Stimulated activated naive CD8-positive, alpha-beta T cell treated with anti-CD3 and anti-CD28 coated beads, Interleukin-15, Interleukin-2, amounts not matched to agents 100 ng/mL and 50 ng/mL, for 24 hours (primary cell): ENCODE measurements at regions not wholly inside any gene's neighbourhood (a gene's known extent, or its start where the extent isn't known, plus 50 kb on each side); places are given as distances from the start of the nearest gene placed in this dataset.

Experiments used
- H3K27ac Mint-ChIP-seq: one replicate; pipeline ENCODE4 v1.8.0; 2021; ENCODE audit warnings: mild to moderate bottlenecking, mixed read lengths
- H3K27me3 Mint-ChIP-seq: one replicate; pipeline ENCODE4 v1.8.0; 2021; ENCODE audit warnings: mixed read lengths
- H3K36me3 Mint-ChIP-seq: one replicate; pipeline ENCODE4 v1.8.0; 2021; ENCODE audit warnings: low read depth, mixed read lengths
- H3K4me1 Mint-ChIP-seq: one replicate; pipeline ENCODE4 v1.8.0; 2021; ENCODE audit warnings: low read depth, mixed read lengths
- H3K4me3 Mint-ChIP-seq: one replicate; pipeline ENCODE4 v1.8.0; 2021; ENCODE audit warnings: mild to moderate bottlenecking, mixed read lengths
- H3K9me3 Mint-ChIP-seq: one replicate; pipeline ENCODE4 v1.8.0; 2021; ENCODE audit warnings: mixed read lengths

DNA sequence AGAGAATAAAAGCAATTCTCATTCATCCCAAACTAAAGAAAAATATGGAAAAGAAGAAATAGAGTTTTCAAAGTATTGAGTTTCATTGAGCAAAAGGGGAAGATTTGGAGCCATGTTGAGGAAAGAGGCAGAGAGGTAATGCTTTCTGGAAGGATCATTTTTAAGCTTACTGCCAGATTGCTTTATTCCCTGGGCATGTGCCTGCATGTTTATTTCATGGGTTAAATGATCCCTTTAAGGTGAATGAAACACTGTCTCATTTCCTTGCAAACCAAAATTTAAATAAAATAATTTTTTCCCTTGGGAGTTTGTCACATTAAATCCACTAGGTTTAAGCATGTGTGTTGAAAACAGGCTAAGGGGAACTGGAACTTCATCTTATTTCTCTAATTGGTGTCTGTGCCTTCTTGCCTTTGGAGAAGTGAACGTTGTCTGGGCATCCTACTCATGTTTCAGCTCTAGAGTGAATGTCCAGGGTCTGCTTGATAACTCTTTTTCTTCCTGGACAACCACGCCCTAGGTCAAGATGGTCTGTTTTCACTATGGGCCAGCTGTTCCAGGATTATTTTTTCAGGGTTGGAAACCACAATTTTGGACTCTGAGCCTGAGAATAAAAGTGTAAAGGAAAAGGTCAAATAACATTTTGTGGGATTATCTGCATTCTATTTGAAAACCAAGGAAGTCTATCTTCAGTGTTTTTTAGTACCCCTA lies 114.1 kb upstream of the ELL2 start:
- H3K27ac Mint-ChIP-seq, result no peak overlapping the region
- no peaks in the 10 kb centered on the region for H3K36me3 Mint-ChIP-seq
- H3K4me3 Mint-ChIP-seq, result no peak overlapping the region
- H3K27me3 Mint-ChIP-seq, result peaks cover 5% of the 10 kb centered on the region
- peaks cover 59% of the 10 kb centered on the region for H3K4me1 Mint-ChIP-seq
- no peaks in the 10 kb centered on the region for H3K9me3 Mint-ChIP-seq

DNA sequence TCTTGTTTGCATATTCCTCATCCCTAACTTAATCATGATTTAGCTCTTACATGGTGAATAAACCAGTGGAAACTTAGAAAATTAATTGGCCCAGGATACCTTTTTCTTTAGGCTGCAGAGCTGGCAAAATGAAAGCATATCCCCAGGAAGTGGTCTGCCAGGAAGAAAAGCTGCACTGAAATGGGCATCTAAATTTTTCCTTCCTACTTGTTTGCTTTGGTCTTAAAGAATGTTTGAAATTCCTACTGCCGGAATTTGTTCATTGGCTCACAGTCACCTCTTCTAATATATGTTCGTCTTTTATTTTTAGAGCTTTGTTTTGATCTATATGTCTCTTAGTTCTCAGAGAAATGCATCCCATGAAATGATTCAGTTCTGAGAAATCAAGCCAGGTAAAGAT lies 113.2 kb upstream of the ELL2 start:
- H3K9me3 Mint-ChIP-seq, result no peaks in the 10 kb centered on the region
- no peak overlapping the region for H3K27ac Mint-ChIP-seq
- H3K27me3 Mint-ChIP-seq, result peaks cover 5% of the 10 kb centered on the region
- peaks cover 58% of the 10 kb centered on the region for H3K4me1 Mint-ChIP-seq
- no peak overlapping the region for H3K4me3 Mint-ChIP-seq
- H3K36me3 Mint-ChIP-seq, result no peaks in the 10 kb centered on the region

DNA sequence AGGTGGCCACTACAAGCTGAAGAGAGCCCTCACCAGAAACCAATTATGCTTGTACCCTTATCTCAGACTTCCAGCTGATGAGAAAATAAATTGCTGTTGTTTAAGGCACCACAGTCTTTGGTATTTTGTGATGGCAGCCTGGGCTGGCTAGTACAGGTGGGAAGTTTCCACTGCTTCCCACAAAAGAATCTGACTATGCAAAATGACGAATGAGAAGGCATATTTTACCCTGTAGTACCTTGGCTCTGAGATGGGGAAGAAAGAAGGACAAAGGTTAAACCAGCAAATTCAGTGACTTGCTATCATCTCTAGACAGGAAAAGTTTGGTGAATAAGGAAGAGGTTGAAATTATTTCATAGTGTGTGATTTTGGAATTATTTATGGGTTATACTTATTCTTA lies 112.8 kb upstream of the ELL2 start:
- H3K4me1 Mint-ChIP-seq, result peaks cover 56% of the 10 kb centered on the region
- H3K9me3 Mint-ChIP-seq, result no peaks in the 10 kb centered on the region
- H3K27me3 Mint-ChIP-seq, result peaks cover 5% of the 10 kb centered on the region
- H3K4me3 Mint-ChIP-seq, result no peak overlapping the region
- no peak overlapping the region for H3K27ac Mint-ChIP-seq
- H3K36me3 Mint-ChIP-seq, result no peaks in the 10 kb centered on the region

GRCh38 chr5:96072791-96073165 lies 111.1 kb upstream of the ELL2 start:
- Mint-ChIP-seq H3K4me1 (peaks cover 46% of the 10 kb centered on the region), H3K27ac (no peak overlapping the region), H3K36me3 (no peaks in the 10 kb centered on the region), H3K9me3 (no peaks in the 10 kb centered on the region), H3K27me3 (peaks cover 5% of the 10 kb centered on the region), H3K4me3 (no peak overlapping the region)

DNA sequence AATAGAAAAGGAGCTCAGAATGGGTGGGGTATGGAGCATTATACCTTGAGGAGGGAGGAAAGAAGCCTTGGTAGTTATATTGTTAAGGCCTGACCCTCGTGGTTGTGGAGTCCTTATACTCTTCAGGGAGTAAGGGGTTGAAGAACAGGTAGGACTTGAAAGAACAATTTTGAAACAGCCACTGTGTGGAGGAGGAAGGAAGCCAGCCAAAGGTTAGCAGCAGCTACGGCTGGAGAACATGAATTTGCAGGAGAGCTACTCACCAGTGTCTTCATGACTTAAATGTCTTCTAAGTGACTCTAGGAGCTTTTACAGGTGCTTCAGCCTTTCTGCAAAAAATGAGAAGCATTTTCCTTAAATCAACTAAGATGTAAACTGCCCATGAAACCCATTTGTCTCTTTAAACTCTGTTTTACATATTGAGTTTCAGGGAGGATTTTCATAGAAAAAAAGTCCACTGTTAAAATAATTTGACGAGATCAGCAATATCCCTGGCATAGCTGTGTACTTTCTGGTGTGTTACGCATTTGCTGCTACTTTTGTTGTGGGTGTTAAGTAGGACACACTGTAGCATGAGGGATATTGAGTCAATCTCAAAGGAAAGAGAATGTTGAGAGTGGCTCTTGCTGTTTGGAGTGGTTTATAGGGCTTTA lies 110.6 kb upstream of the ELL2 start:
- H3K36me3 Mint-ChIP-seq, result no peaks in the 10 kb centered on the region
- H3K4me1 Mint-ChIP-seq, result peaks cover 46% of the 10 kb centered on the region
- no peaks in the 10 kb centered on the region for H3K9me3 Mint-ChIP-seq
- peaks cover 5% of the 10 kb centered on the region for H3K27me3 Mint-ChIP-seq
- H3K4me3 Mint-ChIP-seq, result no peak overlapping the region
- H3K27ac Mint-ChIP-seq, result no peak overlapping the region

DNA sequence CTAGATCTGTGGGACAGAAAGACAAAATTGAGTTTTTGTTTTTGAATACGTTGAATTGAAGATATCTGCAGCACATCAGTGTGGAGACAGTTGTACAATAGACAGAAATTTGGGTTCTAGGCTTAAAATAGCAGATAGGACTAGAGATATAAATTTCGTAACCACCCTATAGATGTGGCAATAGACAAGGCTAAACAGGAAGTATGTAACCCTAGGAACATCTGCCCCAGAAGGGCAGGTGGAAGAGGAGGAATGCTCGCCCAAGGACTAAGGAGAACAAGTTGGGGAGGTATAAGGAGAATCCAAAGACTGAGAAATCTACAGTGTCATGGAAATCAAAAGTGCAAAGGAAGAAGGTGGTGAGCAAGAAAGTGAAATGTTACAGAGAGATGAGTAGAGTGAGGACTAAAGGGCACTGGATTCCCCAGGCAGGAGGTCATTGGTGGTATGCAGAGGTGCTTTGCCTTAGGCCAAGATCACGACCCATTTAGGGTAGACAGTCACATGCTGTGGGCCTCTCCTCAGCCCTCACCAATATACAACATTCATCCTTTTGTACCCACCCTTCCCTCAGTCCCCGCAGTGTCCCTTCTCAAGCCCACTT lies 109.1 kb upstream of the ELL2 start:
- no peaks in the 10 kb centered on the region for H3K9me3 Mint-ChIP-seq
- no peak overlapping the region for H3K4me3 Mint-ChIP-seq
- H3K27me3 Mint-ChIP-seq, result no peaks in the 10 kb centered on the region
- peak overlapping the region; percentile 22 for H3K27ac Mint-ChIP-seq
- H3K4me1 Mint-ChIP-seq, result peaks cover 55% of the 10 kb centered on the region
- H3K36me3 Mint-ChIP-seq, result no peaks in the 10 kb centered on the region

DNA sequence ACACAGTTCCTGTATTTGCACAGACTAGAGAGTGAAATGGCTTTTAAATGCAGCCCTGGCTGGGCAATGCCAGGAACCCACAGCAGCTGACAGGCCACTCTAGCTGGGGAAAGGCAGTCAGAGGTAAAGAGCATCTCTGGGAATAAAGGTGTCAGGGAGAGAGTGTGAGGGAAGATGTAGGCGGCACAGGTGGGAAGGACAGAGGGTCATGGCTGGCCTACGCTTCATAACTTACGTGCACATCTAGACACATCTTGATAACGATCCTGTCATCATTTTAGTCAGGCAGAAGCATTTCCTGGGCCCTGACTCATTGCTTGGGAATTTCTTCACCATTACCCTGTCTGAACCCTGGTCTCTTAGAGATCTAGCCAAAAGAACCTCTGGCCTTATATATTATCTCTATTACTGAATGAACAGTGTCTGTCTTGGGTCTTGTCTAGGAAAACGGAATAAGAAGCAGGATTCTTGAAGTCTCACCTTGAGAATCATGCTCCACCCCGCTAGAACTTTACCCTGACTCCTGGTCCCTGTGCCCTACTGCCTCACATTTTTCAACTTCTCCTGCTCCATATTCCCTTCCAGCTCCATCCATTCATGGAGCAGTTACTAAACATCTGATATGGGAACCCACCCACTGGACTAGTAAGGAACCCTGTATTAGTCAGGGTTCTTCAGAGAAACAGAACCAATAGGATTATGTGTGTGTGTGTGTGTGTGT lies 106.4 kb upstream of the ELL2 start:
- no peaks in the 10 kb centered on the region for H3K36me3 Mint-ChIP-seq

DNA sequence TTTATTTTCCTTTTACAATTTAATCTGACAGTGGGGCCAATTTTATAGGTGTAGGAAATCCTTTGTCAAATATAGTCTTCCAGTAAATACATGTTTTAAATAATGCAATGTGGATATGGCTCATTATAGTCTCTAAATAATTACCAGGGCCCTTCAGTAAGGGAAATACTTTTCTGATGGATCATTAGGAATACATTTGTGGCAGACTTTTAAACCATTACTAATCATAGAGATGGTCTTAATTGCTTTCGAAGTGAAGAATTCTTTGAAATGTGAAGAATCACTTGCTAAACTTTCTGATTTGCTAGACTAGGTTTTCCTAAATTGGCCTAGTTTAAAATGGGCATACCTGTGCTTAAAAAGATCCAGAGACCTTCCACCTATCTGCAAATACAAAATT lies 105.6 kb upstream of the ELL2 start:
- no peaks in the 10 kb centered on the region for H3K9me3 Mint-ChIP-seq
- no peaks in the 10 kb centered on the region for H3K36me3 Mint-ChIP-seq
- H3K4me1 Mint-ChIP-seq, result peaks cover 75% of the 10 kb centered on the region
- peak overlapping the region; percentile 89 for H3K27ac Mint-ChIP-seq
- H3K27me3 Mint-ChIP-seq, result no peaks in the 10 kb centered on the region
- no peak overlapping the region for H3K4me3 Mint-ChIP-seq

More for the DNA sequence above, 106.4 kb upstream of the ELL2 start:
- H3K9me3 Mint-ChIP-seq, result no peaks in the 10 kb centered on the region
- H3K4me1 Mint-ChIP-seq, result peaks cover 71% of the 10 kb centered on the region
- peak overlapping the region; percentile 89 for H3K27ac Mint-ChIP-seq
- H3K27me3 Mint-ChIP-seq, result no peaks in the 10 kb centered on the region
- H3K4me3 Mint-ChIP-seq, result no peak overlapping the region

DNA sequence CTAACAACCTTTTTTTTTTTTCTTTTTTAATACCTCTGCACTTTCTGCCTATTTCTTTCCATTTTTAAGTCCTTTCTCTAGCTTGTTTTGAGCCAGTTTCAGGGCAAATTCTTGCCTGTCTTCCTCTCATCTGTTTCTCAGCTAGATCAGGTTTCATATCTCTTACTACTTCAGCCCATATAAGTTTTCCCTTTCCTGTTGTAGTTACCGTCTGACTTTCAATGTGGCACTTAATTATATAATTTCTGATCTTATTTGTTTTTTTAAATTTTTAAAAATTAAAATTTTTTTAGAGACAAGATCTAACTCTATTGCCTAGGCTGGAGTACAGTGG lies 104.7 kb upstream of the ELL2 start:
- Mint-ChIP-seq H3K9me3 (no peaks in the 10 kb centered on the region), H3K4me3 (peak overlapping the region; percentile 2), H3K4me1 (peaks cover 77% of the 10 kb centered on the region), H3K36me3 (no peaks in the 10 kb centered on the region), H3K27ac (peak overlapping the region; percentile 91), H3K27me3 (no peaks in the 10 kb centered on the region)

GRCh38 chr5:96065685-96066385 lies 104.2 kb upstream of the ELL2 start:
- H3K4me1 Mint-ChIP-seq, result peaks cover 72% of the 10 kb centered on the region
- no peaks in the 10 kb centered on the region for H3K9me3 Mint-ChIP-seq
- H3K27ac Mint-ChIP-seq, result peak overlapping the region; percentile 91
- no peaks in the 10 kb centered on the region for H3K36me3 Mint-ChIP-seq
- H3K27me3 Mint-ChIP-seq, result no peaks in the 10 kb centered on the region
- H3K4me3 Mint-ChIP-seq, result peak overlapping the region; percentile 2

DNA sequence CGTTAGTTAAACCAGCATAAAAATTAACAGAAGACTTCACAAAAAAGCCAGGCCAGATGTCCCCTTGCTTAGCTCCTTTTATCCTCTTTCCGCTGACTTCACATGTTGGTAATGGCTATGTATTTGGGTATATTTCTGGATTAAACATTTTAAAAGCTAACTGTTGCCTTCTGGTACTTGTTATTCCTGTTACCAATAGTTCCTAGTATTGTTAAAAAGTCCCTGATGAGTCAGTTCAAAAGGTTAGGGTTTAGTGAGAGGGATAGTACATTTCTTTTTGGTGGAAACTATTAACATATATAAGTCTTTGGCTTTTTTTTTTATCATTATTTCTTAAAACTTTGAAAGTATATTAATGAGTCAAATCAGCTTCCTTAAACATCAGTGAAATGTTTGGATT lies 103.2 kb upstream of the ELL2 start:
- Mint-ChIP-seq H3K27ac (peak overlapping the region; percentile 91), H3K4me3 (peak overlapping the region; percentile 50), H3K9me3 (no peaks in the 10 kb centered on the region), H3K36me3 (no peaks in the 10 kb centered on the region), H3K4me1 (peaks cover 65% of the 10 kb centered on the region), H3K27me3 (no peaks in the 10 kb centered on the region)

DNA sequence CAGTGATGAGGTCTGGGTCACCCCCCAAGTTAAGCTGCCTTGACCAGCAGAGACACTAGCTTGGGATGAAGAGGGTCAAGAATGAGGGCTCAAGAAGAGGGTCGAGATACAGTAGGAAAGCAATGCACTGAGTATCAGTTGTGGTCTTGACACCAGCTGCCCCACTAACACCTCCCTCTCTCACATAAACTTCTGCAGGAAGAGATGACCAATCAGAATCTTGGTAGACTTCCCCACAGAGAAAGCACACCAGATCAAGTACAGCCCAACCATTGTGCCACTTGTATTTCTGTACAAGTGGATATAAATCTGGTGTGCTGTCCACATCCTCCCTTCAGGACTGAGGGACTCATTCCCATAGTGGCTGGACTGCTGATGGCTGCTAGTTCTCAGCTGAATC lies 101.2 kb upstream of the ELL2 start:
- Mint-ChIP-seq H3K36me3 (no peaks in the 10 kb centered on the region), H3K27ac (peak overlapping the region; percentile 68), H3K27me3 (peaks cover 1% of the 10 kb centered on the region), H3K4me1 (peaks cover 59% of the 10 kb centered on the region), H3K9me3 (no peaks in the 10 kb centered on the region), H3K4me3 (no peak overlapping the region)

GRCh38 chr5:96058084-96058483 lies 96.4 kb upstream of the ELL2 start:
- H3K9me3 Mint-ChIP-seq, result no peaks in the 10 kb centered on the region
- H3K4me1 Mint-ChIP-seq, result peaks cover 39% of the 10 kb centered on the region
- no peak overlapping the region for H3K4me3 Mint-ChIP-seq
- no peak overlapping the region for H3K27ac Mint-ChIP-seq
- H3K27me3 Mint-ChIP-seq, result peaks cover 13% of the 10 kb centered on the region
- no peaks in the 10 kb centered on the region for H3K36me3 Mint-ChIP-seq

- H3K4me3 Mint-ChIP-seq, result peak overlapping the region; percentile 31
- peaks cover 17% of the 10 kb centered on the region for H3K27me3 Mint-ChIP-seq
- peaks cover 27% of the 10 kb centered on the region for H3K4me1 Mint-ChIP-seq
- peaks cover 4% of the 10 kb centered on the region for H3K9me3 Mint-ChIP-seq
- no peaks in the 10 kb centered on the region for H3K36me3 Mint-ChIP-seq
- peak overlapping the region; percentile 87 for H3K27ac Mint-ChIP-seq
These were observed 92.8 kb upstream of the ELL2 start for GRCh38 chr5:96054311-96055030.
